ENCODE measurements at regions not wholly inside any gene's neighbourhood (a gene's known extent, or its start where the extent isn't known, plus 50 kb on each side); places are given as distances from the start of the nearest gene placed in this dataset.

DNA sequence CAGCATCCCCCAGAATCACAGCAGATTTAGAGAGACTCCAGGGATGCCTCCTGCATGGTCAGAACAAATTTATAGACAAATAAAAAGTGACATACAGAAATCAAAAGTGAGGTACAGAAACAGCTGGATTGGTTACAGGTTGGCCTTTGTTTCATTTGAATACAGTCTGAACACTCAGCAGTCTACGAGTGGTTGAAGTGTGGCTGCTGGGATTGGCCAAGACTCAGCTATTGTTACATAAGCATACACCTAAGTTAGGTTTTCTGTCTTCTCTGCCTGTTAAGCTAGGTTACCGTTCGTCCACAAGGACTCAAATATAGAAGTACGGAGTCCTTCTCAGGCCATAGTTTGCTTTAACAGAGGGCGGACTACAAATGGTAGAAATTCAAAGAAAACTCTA lies 262.4 kb upstream of the SLC14A2 start:
- H4K20me1 ChIP-seq (ENCODE audit: control insufficient read depth, insufficient read depth), result no peaks in the 10 kb centered on the region
- H3K9me3 ChIP-seq (replicated peaks; ENCODE audit: control insufficient read depth, insufficient read depth, low read length), result no peaks in the 10 kb centered on the region
- ChIA-PET POLR2A (no interaction called here), RAD21 (ENCODE audit: unreplicated experiment) (no interaction called here), SMC1A (ENCODE audit: uncharacterized antibody, unreplicated experiment) (no interaction called here), CTCF (no interaction called here)
- intact Hi-C loops (cut with micrococcal nuclease; ENCODE audit: unreplicated experiment), result no loop called here
- ATAC-seq, result no peak
- H3K4me3 ChIP-seq, result no peak overlapping the region
- H2AFZ ChIP-seq (ENCODE audit: control insufficient read depth, low read depth, low read length), result no peak overlapping the region
- peaks cover 0 to 3% of the 10 kb centered on the region in 2 experiments; a peak in 1 of 4 replicates for H3K27me3 ChIP-seq (replicated peaks in 1 of 2; ENCODE audit: control insufficient read depth in 2 of 2, insufficient read depth in 2 of 2, low read length in 1 of 2)
- no peak overlapping the region for H3K4me2 ChIP-seq (ENCODE audit: control insufficient read depth, insufficient read depth)
- DNase-seq (ENCODE audit: low read depth, low spot score), result no peak
- no peak overlapping the region for H3K27ac ChIP-seq (ENCODE audit: control insufficient read depth, insufficient read depth)
- BruUV-seq (replicated peaks), result no TSS peak
- H3K36me3 ChIP-seq (ENCODE audit: control insufficient read depth in 2 of 2, insufficient read depth in 2 of 2, low read length in 1 of 2), result no peaks in the 10 kb centered on the region
- H3K4me1 ChIP-seq (ENCODE audit: control insufficient read depth, insufficient read depth, low read length), result no peaks in the 10 kb centered on the region
- in situ Hi-C loops (cut with MboI), result no loop called here
- H3K9ac ChIP-seq (ENCODE audit: control insufficient read depth, insufficient read depth, low read length), result no peak overlapping the region
- FAIRE-seq, result no peak
- TF ChIP-seq SREBF2 (IDR thresholded peaks at IDR 0.05; ENCODE audit: low read length), result no peak
- TF ChIP-seq SUPT20H (IDR thresholded peaks at IDR 0.05; ENCODE audit: borderline replicate concordance, control insufficient read depth, low read depth, low read length), result no peak
- TF ChIP-seq, protein P1, sequence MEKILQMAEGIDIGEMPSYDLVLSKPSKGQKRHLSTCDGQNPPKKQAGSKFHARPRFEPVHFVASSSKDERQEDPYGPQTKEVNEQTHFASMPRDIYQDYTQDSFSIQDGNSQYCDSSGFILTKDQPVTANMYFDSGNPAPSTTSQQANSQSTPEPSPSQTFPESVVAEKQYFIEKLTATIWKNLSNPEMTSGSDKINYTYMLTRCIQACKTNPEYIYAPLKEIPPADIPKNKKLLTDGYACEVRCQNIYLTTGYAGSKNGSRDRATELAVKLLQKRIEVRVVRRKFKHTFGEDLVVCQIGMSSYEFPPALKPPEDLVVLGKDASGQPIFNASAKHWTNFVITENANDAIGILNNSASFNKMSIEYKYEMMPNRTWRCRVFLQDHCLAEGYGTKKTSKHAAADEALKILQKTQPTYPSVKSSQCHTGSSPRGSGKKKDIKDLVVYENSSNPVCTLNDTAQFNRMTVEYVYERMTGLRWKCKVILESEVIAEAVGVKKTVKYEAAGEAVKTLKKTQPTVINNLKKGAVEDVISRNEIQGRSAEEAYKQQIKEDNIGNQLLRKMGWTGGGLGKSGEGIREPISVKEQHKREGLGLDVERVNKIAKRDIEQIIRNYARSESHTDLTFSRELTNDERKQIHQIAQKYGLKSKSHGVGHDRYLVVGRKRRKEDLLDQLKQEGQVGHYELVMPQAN (conservative IDR thresholded peaks at IDR 0.05), result no peak
- TF ChIP-seq SMAD5 (IDR thresholded peaks at IDR 0.05; ENCODE audit: low read depth), result no peak
- TF ChIP-seq NFYA (IDR thresholded peaks at IDR 0.05; ENCODE audit: borderline replicate concordance, low read depth, low read length), result no peak
- TF ChIP-seq, protein P2, sequence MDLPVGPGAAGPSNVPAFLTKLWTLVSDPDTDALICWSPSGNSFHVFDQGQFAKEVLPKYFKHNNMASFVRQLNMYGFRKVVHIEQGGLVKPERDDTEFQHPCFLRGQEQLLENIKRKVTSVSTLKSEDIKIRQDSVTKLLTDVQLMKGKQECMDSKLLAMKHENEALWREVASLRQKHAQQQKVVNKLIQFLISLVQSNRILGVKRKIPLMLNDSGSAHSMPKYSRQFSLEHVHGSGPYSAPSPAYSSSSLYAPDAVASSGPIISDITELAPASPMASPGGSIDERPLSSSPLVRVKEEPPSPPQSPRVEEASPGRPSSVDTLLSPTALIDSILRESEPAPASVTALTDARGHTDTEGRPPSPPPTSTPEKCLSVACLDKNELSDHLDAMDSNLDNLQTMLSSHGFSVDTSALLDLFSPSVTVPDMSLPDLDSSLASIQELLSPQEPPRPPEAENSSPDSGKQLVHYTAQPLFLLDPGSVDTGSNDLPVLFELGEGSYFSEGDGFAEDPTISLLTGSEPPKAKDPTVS (IDR thresholded peaks at IDR 0.05; ENCODE audit: low read depth, low read length), result no peak
- WGBS (ENCODE audit: insufficient coverage, insufficient replicate concordance, low lambda C conversion rate, missing lambda C conversion rate), result 40% methylated on average over 5 of the region's 5 CpGs
- no peaks in the 10 kb centered on the region for H3K79me2 ChIP-seq (ENCODE audit: control insufficient read depth, insufficient read depth, low read length)

Data from GM12878 (cell line).